DMS153 treated with DMSO at 0.1 percent for 48 hours (cell line): ENCODE measurements at regions not wholly inside any gene's neighbourhood (a gene's known extent, or its start where the extent isn't known, plus 50 kb on each side); places are given as distances from the start of the nearest gene placed in this dataset.

Experiments
- DNase-seq: peaks from one replicate; lab custom pipeline; 2025; ENCODE audit not compliant: unreplicated experiment; lab: John Stamatoyannopoulos, UW

- DNase-seq = no peak
Observed at GRCh38 chr13:25044071-25044470, 51.9 kb upstream of the PABPC3 start.
